Liver (tissue), 8 donors: ENCODE measurements at regions not wholly inside any gene's neighbourhood (a gene's known extent, or its start where the extent isn't known, plus 50 kb on each side); places are given as distances from the start of the nearest gene placed in this dataset.

Experiments
- DNase-seq: peaks from one replicate; pipeline ENCODE4 v3.0.0-alpha.2; 2017; ENCODE audit warnings: low spot score
- H3K27ac ChIP-seq, 2 donors: one replicate each; pipeline ENCODE4 v1.7.0; 2013; ENCODE audit warnings: inconsistent platforms in 2 of 2, low read length in 2 of 2, control low read depth in 1 of 2, low read depth in 1 of 2, mild to moderate bottlenecking in 1 of 2
- H3K27me3 ChIP-seq, 4 donors: one replicate each; pipeline versions ENCODE4 v1.6.1 to v1.7.0; 2013; ENCODE audit warnings: low read length in 3 of 4, inconsistent platforms in 1 of 4, mild to moderate bottlenecking in 1 of 4, moderate library complexity in 1 of 4; ENCODE audit not compliant: control insufficient read depth in 4 of 4, insufficient read depth in 4 of 4
- H3K36me3 ChIP-seq, 4 donors: one replicate each; pipeline versions ENCODE4 v1.6.1 to v1.7.0; 2013; ENCODE audit warnings: low read length in 3 of 4, mild to moderate bottlenecking in 3 of 4, low read depth in 1 of 4, moderate library complexity in 1 of 4; ENCODE audit not compliant: control insufficient read depth in 4 of 4, insufficient read depth in 3 of 4
- H3K4me1 ChIP-seq, 4 donors: one replicate each; pipeline versions ENCODE4 v1.6.1 to v1.7.0; 2013; ENCODE audit warnings: low read length in 3 of 4, mild to moderate bottlenecking in 3 of 4, moderate library complexity in 1 of 4; ENCODE audit not compliant: control insufficient read depth in 4 of 4, insufficient read depth in 4 of 4
- H3K4me3 ChIP-seq, 3 donors: one replicate each; pipeline versions ENCODE4 v1.6.1 to v1.7.0; 2013; ENCODE audit warnings: low read length in 3 of 3, control low read depth in 1 of 3, low read depth in 1 of 3, mild to moderate bottlenecking in 1 of 3
- H3K9ac ChIP-seq, 2 donors: one replicate each; pipeline ENCODE4 v1.7.0; 2013; ENCODE audit warnings: low read length in 2 of 2, mild to moderate bottlenecking in 2 of 2, moderate library complexity in 2 of 2, control low read depth in 1 of 2, low read depth in 1 of 2
- H3K9me3 ChIP-seq, 4 donors: one replicate each; pipeline versions ENCODE4 v1.6.1 to v1.7.0; 2013; ENCODE audit warnings: low read length in 3 of 4; ENCODE audit not compliant: control insufficient read depth in 4 of 4
- EGR1 ChIP-seq, 2 donors: IDR thresholded peaks; 2 replicates each; pipeline ENCODE4 v1.6.1; 2016 to 2018; ENCODE audit warnings: antibody characterized with exemption in 2 of 2, low read depth in 2 of 2
- FOXA1 ChIP-seq: IDR thresholded peaks from 2 replicates; pipeline ENCODE4 v1.6.1; 2016; ENCODE audit warnings: antibody characterized with exemption
- GABPA ChIP-seq, 2 donors: IDR thresholded peaks in 1 of 2; conservative IDR thresholded peaks in 1 of 2; 2 replicates each; pipeline ENCODE4 v1.6.1; 2016; ENCODE audit warnings: antibody characterized with exemption in 2 of 2, mild to moderate bottlenecking in 1 of 2, moderate library complexity in 1 of 2
- HNF4G ChIP-seq: IDR thresholded peaks from 2 replicates; pipeline ENCODE4 v1.6.1; 2016; ENCODE audit warnings: antibody characterized with exemption
- NR2F2 ChIP-seq: IDR thresholded peaks from 2 replicates; pipeline ENCODE4 v1.6.1; 2016; ENCODE audit warnings: antibody characterized with exemption
- RAD21 ChIP-seq, 2 donors: IDR thresholded peaks; 2 replicates each; pipeline ENCODE4 v1.6.1; 2016; ENCODE audit warnings: antibody characterized with exemption in 2 of 2, mild to moderate bottlenecking in 2 of 2
- RXRA ChIP-seq, 2 donors: IDR thresholded peaks; 2 replicates each; pipeline ENCODE4 v1.6.1; 2017 to 2018; ENCODE audit warnings: antibody characterized with exemption in 2 of 2, mild to moderate bottlenecking in 1 of 2
- SP1 ChIP-seq: IDR thresholded peaks from 2 replicates; pipeline ENCODE4 v1.6.1; 2018; ENCODE audit warnings: antibody characterized with exemption, mild to moderate bottlenecking
- YY1 ChIP-seq: IDR thresholded peaks from 2 replicates; pipeline ENCODE4 v1.6.1; 2016; ENCODE audit warnings: antibody characterized with exemption, mild to moderate bottlenecking
- WGBS: extraction: QIAGEN DNeasy Blood & Tissue Kit; methylation state at CpG from one replicate; pipeline ENCODE4 v1.1.7; 2013; 5-methylcytosine and 5-hydroxymethylcytosine counted together
- TF ChIP-seq, protein P1 (sequence below): fragments of 150-350 bp; IDR thresholded peaks from 2 replicates; pipeline ENCODE4 v1.5.1; 2017; ENCODE audit warnings: improper control_type of control experiment, low read depth, low read length; ENCODE audit not compliant: missing input control
- TF ChIP-seq, protein P2 (sequence below): IDR thresholded peaks from 2 replicates; pipeline ENCODE4 v1.6.1; 2016; ENCODE audit warnings: antibody characterized with exemption
- donor health status: healthy.
- donor health status: healthy.
- donor health status: healthy.
- donor health status: healthy.
- donor health status: healthy.

DNA sequence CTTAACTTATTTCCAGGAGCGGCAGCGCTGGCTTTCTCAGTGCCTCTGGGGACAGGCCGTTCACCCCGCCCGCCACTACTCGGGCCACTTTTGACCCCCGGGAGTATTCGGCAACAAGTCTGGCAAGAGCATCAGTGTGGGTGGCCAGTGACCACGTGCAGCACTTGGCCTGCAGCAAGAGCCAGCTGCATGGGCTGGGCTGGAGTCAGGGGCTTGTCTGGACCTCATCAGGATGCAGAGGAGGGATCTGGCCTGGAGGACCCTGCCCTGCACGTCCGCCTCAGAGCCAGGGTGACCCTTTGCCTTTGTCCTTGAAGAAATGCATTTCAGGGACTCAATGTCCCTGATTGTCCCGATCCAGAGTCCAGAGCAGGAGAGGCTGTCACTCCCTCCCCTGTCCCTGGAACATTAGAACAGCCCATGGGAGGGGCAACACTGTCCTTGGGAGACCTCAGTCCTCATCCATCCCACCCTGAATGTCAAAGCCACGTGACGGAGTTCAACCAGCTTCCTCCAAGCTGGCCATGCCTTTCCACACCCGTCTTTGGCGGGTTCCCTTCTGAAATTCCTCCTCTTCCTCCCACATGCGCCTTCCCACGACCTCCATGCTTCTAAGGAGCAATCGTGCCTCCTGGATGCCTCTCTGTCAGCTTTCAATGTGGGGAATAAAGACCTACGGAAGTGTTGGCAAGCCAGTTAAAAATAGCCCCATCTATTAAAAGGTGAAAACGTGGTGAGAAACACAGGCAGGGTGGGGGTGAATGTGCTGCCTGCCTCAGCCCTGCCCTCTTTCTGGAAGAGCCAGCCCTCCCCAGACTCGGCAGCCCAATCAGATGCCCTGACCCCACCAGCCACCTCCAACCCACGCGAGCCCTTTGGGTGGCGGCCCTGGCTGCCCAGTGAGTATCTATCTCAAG, 99.0 kb downstream of the OLFM1 start:
- Histone ChIP-seq H3K36me3 (no peaks in the 10 kb centered on the region), H3K9ac (no peak overlapping the region), H3K4me1 (no peaks in the 10 kb centered on the region), H3K9me3 (no peaks in the 10 kb centered on the region), H3K27me3 (peaks cover 0 to 3% (median 0%) of the 10 kb centered on the region in 4 donors), H3K27ac (no peak overlapping the region), H3K4me3 (no peak overlapping the region)
- 39% methylated on average over 25 of the region's 25 CpGs for WGBS
- peak; percentile 91 for TF ChIP-seq NR2F2
- TF ChIP-seq, protein P1, sequence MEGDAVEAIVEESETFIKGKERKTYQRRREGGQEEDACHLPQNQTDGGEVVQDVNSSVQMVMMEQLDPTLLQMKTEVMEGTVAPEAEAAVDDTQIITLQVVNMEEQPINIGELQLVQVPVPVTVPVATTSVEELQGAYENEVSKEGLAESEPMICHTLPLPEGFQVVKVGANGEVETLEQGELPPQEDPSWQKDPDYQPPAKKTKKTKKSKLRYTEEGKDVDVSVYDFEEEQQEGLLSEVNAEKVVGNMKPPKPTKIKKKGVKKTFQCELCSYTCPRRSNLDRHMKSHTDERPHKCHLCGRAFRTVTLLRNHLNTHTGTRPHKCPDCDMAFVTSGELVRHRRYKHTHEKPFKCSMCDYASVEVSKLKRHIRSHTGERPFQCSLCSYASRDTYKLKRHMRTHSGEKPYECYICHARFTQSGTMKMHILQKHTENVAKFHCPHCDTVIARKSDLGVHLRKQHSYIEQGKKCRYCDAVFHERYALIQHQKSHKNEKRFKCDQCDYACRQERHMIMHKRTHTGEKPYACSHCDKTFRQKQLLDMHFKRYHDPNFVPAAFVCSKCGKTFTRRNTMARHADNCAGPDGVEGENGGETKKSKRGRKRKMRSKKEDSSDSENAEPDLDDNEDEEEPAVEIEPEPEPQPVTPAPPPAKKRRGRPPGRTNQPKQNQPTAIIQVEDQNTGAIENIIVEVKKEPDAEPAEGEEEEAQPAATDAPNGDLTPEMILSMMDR = no peak
- TF ChIP-seq SP1 = peak; percentile 54
- peak; percentile 66 to 71 for TF ChIP-seq RXRA (IDR thresholded peaks at IDR 0.05)
- no peak for DNase-seq

DNA sequence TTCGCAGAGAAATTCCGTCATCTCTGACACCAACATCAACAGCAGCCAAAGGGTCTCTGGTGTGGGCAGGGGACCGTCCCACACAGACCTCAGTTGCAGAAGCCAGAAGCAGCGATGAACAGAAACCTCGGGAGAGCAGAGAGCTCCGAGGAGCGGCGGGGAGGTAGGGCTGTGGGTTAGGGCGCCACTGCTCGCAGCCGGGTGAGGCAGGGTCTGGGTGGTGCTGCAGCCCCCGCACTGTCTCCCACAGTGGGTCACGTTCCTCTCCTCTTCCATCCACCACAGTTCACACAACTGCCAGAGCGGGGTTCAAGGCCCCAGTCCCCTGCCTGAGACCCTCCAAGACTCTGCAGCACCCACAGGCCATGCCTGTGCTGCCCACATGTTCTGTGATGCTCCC, 99.9 kb downstream of the OLFM1 start:
- WGBS = 64% methylated on average over 14 of the region's 14 CpGs
- no peak for DNase-seq
- Histone ChIP-seq H3K27me3 (peaks cover 0 to 3% (median 0%) of the 10 kb centered on the region in 4 donors), H3K4me1 (no peaks in the 10 kb centered on the region), H3K9ac (no peak overlapping the region), H3K36me3 (no peaks in the 10 kb centered on the region), H3K4me3 (no peak overlapping the region), H3K27ac (no peak overlapping the region), H3K9me3 (no peaks in the 10 kb centered on the region)
- no peak for TF ChIP-seq GABPA (IDR thresholded peaks at IDR 0.05 in 1 of 2, conservative IDR thresholded peaks at IDR 0.05 in 1 of 2)
- no peak for TF ChIP-seq FOXA1

DNA sequence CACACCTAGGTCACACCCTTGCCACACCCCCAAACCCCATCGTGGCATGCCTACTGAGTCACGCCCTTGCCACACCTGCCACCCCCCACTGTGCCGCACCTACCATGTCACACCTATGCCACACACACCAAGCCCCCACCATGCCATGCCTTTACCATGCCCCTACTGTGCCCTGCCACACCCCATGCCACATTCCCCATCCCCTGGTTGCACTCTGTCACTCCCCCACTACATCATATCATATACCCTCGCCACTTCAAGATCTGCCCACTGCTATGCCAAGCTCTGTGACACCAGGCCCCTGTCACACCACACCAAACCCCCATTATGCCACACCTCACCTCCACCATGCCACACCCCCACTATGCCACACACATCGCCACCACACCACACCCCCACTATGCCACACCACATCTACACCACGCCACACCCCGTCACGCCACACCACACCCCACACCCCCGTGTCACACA, 101.2 kb downstream of the OLFM1 start:
- TF ChIP-seq HNF4G = no peak
- H3K9me3 ChIP-seq = no peaks in the 10 kb centered on the region
- no peak for DNase-seq

DNA sequence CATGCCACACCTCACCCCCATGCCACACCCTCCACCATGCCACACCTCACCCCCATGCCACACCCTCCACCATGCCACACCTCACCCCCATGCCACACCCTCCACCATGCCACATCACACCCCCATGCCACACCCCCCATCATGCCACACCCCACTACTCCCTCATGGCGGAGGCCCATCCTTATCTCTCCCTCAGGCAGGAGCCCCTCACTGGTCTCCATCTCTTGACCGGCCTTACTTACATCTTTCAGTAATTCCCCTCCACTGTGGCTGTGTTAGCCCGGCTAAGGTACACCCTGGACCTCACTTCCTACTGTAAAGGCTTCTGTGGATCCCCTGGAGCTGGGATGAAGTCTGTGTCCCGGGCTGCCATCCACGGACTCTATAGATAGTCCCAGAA, 102.0 kb downstream of the OLFM1 start:
- peaks cover 0 to 3% (median 0%) of the 10 kb centered on the region in 4 donors for H3K27me3 ChIP-seq
- H3K36me3 ChIP-seq = no peaks in the 10 kb centered on the region
- H3K9ac ChIP-seq = no peak overlapping the region
- no peak for DNase-seq
- H3K27ac ChIP-seq = no peak overlapping the region
- 91% methylated on average over 5 of the region's 5 CpGs for WGBS
- TF ChIP-seq RAD21 (IDR thresholded peaks at IDR 0.05) = no peak
- no peak for TF ChIP-seq RXRA (IDR thresholded peaks at IDR 0.05)
- TF ChIP-seq, protein P2, sequence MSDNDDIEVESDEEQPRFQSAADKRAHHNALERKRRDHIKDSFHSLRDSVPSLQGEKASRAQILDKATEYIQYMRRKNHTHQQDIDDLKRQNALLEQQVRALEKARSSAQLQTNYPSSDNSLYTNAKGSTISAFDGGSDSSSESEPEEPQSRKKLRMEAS = no peak
- no peak for TF ChIP-seq YY1
- TF ChIP-seq, protein P1 = no peak
- no peak for TF ChIP-seq EGR1 (IDR thresholded peaks at IDR 0.05; ENCODE audit: low read depth in 2 of 2)
- TF ChIP-seq GABPA (IDR thresholded peaks at IDR 0.05 in 1 of 2, conservative IDR thresholded peaks at IDR 0.05 in 1 of 2) = no peak
- no peaks in the 10 kb centered on the region for H3K9me3 ChIP-seq
- no peak overlapping the region for H3K4me3 ChIP-seq
- H3K4me1 ChIP-seq = no peaks in the 10 kb centered on the region

More for the DNA sequence above, 101.2 kb downstream of the OLFM1 start:
- Histone ChIP-seq H3K4me1 (no peaks in the 10 kb centered on the region), H3K4me3 (no peak overlapping the region), H3K27ac (no peak overlapping the region), H3K27me3 (peaks cover 0 to 3% (median 0%) of the 10 kb centered on the region in 4 donors), H3K9ac (no peak overlapping the region), H3K36me3 (no peaks in the 10 kb centered on the region)
- 88% methylated on average over 9 of the region's 9 CpGs for WGBS
